Thyroid gland (tissue), 4 donors: ENCODE measurements at regions not wholly inside any gene's neighbourhood (a gene's known extent, or its start where the extent isn't known, plus 50 kb on each side); places are given as distances from the start of the nearest gene placed in this dataset.
A peak's percentile ranks its signal among the peaks of the same experiment; 100 is the strongest.

Source experiments
- DNase-seq, 2 donors: peaks; one replicate each; pipeline ENCODE4 v3.0.0-alpha.2; 2019
- H3K27ac ChIP-seq, 3 donors: fragments of 200-600 bp; sonication (generic); 1 replicate in 2 of 3; 2 replicates in 1 of 3; pipeline ENCODE4 v1.5.1; 2016 to 2019; ENCODE audit warnings: mild to moderate bottlenecking in 1 of 3, moderate library complexity in 1 of 3
- H3K27me3 ChIP-seq: fragments of 200-600 bp; sonication (generic); one replicate; pipeline ENCODE4 v1.5.1; 2019
- H3K36me3 ChIP-seq, 2 donors: fragments of 200-600 bp; sonication (generic); one replicate each; pipeline ENCODE4 v1.5.1; 2016 to 2019
- H3K4me1 ChIP-seq, 2 donors: fragments of 200-600 bp; sonication (generic); one replicate each; pipeline ENCODE4 v1.5.1; 2017 to 2019
- H3K4me3 ChIP-seq, 3 donors: fragments of 200-600 bp; sonication (generic); replicated peaks in 1 of 3; 1 replicate in 2 of 3; 2 replicates in 1 of 3; pipeline ENCODE4 v1.5.1; 2016; ENCODE audit warnings: mild to moderate bottlenecking in 1 of 3
- H3K9me3 ChIP-seq: fragments of 200-600 bp; sonication (generic); one replicate; pipeline ENCODE4 v1.5.1; 2017
- POLR2A ChIP-seq, 2 donors: fragments of 450-650 bp; IDR thresholded peaks; one replicate each; pipeline ENCODE4 v1.6.1; 2017; ENCODE audit warnings: antibody characterized with exemption in 2 of 2, mild to moderate bottlenecking in 2 of 2, moderate library complexity in 1 of 2
- WGBS, 2 donors: methylation state at CpG; one replicate each; pipeline ENCODE4 v1.1.5; 2017; 5-methylcytosine and 5-hydroxymethylcytosine counted together
- intact Hi-C: fragments of 100-400 bp; cut with DNase I; formaldehyde crosslinking; loops from one replicate; pipeline ENCODE4 v1.15.1; 2023
- TF ChIP-seq, protein P1 (sequence below), 6 experiments: fragments of 200-600 bp in 3 of 6; fragments of 450-650 bp in 3 of 6; sonication (generic) in 3 of 6; IDR thresholded peaks; one replicate each; pipeline ENCODE4 v1.5.1; 2016 to 2019; ENCODE audit warnings: antibody characterized with exemption in 6 of 6, mild to moderate bottlenecking in 2 of 6, inconsistent platforms in 1 of 6, moderate library complexity in 1 of 6

- no peak for DNase-seq
- Histone ChIP-seq H3K4me1 (no peaks in the 10 kb centered on the region), H3K27me3 (no peaks in the 10 kb centered on the region), H3K36me3 (no peaks in the 10 kb centered on the region), H3K9me3 (no peaks in the 10 kb centered on the region), H3K4me3 (no peak overlapping the region), H3K27ac (no peak overlapping the region)
- WGBS, 2 donors: 98% methylated on average over 3 of the region's 3 CpGs
- intact Hi-C loops: no loop called here
- TF ChIP-seq POLR2A (IDR thresholded peaks at IDR 0.05): no peak
- TF ChIP-seq, protein P1, sequence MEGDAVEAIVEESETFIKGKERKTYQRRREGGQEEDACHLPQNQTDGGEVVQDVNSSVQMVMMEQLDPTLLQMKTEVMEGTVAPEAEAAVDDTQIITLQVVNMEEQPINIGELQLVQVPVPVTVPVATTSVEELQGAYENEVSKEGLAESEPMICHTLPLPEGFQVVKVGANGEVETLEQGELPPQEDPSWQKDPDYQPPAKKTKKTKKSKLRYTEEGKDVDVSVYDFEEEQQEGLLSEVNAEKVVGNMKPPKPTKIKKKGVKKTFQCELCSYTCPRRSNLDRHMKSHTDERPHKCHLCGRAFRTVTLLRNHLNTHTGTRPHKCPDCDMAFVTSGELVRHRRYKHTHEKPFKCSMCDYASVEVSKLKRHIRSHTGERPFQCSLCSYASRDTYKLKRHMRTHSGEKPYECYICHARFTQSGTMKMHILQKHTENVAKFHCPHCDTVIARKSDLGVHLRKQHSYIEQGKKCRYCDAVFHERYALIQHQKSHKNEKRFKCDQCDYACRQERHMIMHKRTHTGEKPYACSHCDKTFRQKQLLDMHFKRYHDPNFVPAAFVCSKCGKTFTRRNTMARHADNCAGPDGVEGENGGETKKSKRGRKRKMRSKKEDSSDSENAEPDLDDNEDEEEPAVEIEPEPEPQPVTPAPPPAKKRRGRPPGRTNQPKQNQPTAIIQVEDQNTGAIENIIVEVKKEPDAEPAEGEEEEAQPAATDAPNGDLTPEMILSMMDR (IDR thresholded peaks at IDR 0.05): no peak
Observed at GRCh38 chrX:13254870-13255269, 65.0 kb downstream of the ATXN3L start.

DNA sequence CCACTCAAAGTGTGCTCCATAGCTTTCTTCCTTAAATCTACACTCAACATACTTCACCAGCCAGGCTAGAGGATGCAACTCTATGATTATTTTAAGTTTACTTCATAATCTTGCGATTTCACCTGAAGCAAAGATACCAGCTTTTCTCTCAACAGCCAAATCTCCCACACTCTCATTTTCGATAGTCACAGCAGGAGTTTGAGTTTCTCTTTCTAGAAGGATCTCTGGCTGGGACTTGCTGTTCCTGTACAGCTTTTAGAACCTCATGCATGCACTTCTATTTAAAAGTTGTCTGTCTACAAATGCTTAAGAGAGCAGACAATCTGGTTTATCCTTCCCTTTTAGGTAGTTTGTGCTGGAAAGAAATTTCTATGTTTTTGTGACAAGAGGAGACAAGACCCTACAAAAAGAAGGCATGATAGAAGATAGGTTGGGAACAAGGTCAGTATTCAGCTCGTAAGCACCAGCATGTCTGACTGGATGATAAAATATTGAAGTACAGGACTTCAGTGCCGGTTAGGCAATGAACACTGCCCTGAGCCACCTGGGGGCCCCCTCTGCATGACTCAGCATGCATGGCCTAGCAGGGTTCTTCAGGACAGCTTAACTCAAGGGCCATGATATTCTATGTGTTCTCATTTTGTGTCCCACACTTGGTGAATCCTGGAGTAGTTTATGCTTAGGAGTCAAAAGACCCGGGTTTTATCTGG is 65.6 kb downstream of the ATXN3L start:
- intact Hi-C loops: no loop called here
- DNase-seq: peak; percentile 24 to 36
- no peaks in the 10 kb centered on the region for H3K9me3 ChIP-seq
- no peak overlapping the region for H3K27ac ChIP-seq
- no peaks in the 10 kb centered on the region for H3K36me3 ChIP-seq
- TF ChIP-seq POLR2A (IDR thresholded peaks at IDR 0.05): no peak
- TF ChIP-seq, protein P1 (IDR thresholded peaks at IDR 0.05): no peak
- no peaks in the 10 kb centered on the region for H3K4me1 ChIP-seq
- no peaks in the 10 kb centered on the region for H3K27me3 ChIP-seq
- WGBS, 2 donors: 67 to 81% methylated on average over 5 of the region's 5 CpGs
- no peak overlapping the region for H3K4me3 ChIP-seq

- Histone ChIP-seq H3K4me1 (no peaks in the 10 kb centered on the region), H3K4me3 (no peak overlapping the region), H3K9me3 (no peaks in the 10 kb centered on the region), H3K36me3 (no peaks in the 10 kb centered on the region), H3K27me3 (no peaks in the 10 kb centered on the region), H3K27ac (no peak overlapping the region)
- TF ChIP-seq, protein P1 (IDR thresholded peaks at IDR 0.05): no peak
- TF ChIP-seq POLR2A (IDR thresholded peaks at IDR 0.05): no peak
- 93 to 96% methylated on average over 3 of the region's 3 CpGs for WGBS, 2 donors
- intact Hi-C loops: no loop called here
- no peak for DNase-seq
Observed at GRCh38 chrX:13253223-13253622, 66.6 kb downstream of the ATXN3L start.

- no peaks in the 10 kb centered on the region for H3K9me3 ChIP-seq
- H3K36me3 ChIP-seq: no peaks in the 10 kb centered on the region
- intact Hi-C loops: no loop called here
- WGBS, 2 donors: 92 to 97% methylated on average over 4 of the region's 4 CpGs
- no peaks in the 10 kb centered on the region for H3K4me1 ChIP-seq
- DNase-seq: no peak
- no peak overlapping the region for H3K4me3 ChIP-seq
- H3K27me3 ChIP-seq: no peaks in the 10 kb centered on the region
- no peak for TF ChIP-seq POLR2A (IDR thresholded peaks at IDR 0.05)
- TF ChIP-seq, protein P1 (IDR thresholded peaks at IDR 0.05): no peak
- H3K27ac ChIP-seq: no peak overlapping the region
Observed at GRCh38 chrX:13252726-13253125, 67.1 kb downstream of the ATXN3L start.

DNA sequence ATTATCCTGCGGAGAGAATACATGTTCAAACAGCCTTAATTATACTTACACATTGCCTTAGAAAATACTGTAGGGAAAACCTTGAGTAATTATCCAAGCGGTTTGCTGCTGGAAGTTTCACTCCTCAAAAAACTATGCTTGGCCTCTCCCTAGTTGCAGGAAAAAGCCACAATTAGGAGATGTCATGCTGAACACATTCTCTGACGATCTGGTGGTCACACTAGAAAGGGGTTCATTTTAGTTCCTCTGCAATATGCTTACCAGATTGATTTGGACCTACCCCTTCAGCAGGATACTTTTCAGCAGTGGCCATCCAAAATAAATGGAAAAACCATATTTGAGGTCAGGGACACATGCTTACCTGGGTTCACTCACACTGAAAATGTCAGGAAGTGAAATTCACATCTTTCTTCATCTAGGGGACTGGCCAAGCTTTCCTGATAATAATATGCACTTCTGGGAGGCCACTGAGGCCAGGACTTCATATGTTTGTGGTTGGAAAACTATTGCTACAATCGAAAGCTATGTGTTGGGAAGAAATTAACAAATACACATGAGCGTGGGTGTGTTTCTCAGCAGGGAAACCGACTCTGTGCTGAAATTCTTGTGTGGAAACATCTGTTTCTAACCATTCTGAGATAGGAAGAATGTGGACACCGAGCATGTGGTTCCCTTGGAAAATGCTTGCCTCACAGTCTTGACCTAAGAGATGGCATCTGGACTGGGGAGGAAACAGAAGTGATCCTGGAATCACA is 68.8 kb downstream of the ATXN3L start:
- peak; percentile 1 to 3 for DNase-seq
- Histone ChIP-seq H3K9me3 (no peaks in the 10 kb centered on the region), H3K27me3 (no peaks in the 10 kb centered on the region), H3K4me1 (no peaks in the 10 kb centered on the region), H3K36me3 (no peaks in the 10 kb centered on the region), H3K27ac (peak overlapping the region in 1 of 3 donors; percentile 33), H3K4me3 (no peak overlapping the region)
- no peak for TF ChIP-seq POLR2A (IDR thresholded peaks at IDR 0.05)
- TF ChIP-seq, protein P1 (IDR thresholded peaks at IDR 0.05): no peak
- intact Hi-C loops: no loop called here
- 64 to 75% methylated on average over 7 of the region's 7 CpGs for WGBS, 2 donors
